HCT116 (cell line): ENCODE measurements at regions not wholly inside any gene's neighbourhood (a gene's known extent, or its start where the extent isn't known, plus 50 kb on each side); places are given as distances from the start of the nearest gene placed in this dataset.

Experiments used
- ATAC-seq: fragments of 200-7000 bp; cut with Tn5 transposase; 2 replicates; pipeline ENCODE4 v1.9.1; 2020; ENCODE audit warnings: mild to moderate bottlenecking, moderate library complexity
- BruUV-seq: library from RNA; stranded (reverse); fragments of 400-500 nt; replicated peaks from 2 replicates; lab custom pipeline; 2021; lab: Mats Ljungman, UMichigan
- CTCF ChIA-PET: fragments of 300-600 bp; sonication (Branson Sonifier 250); formaldehyde crosslinking; loops from one replicate; lab custom pipeline; 2021; ENCODE audit warnings: antibody characterized with exemption; lab: Charles Lee
- POLR2A ChIA-PET: fragments of 300-600, 350-600 bp; sonication (Branson Sonifier 250); formaldehyde crosslinking; loops from one replicate; lab custom pipeline; 2021; ENCODE audit warnings: antibody characterized with exemption; lab: Charles Lee
- RAD21 ChIA-PET, 2 experiments: fragments of 300-600 bp; sonication (Branson Sonifier 250); formaldehyde crosslinking; loops; one replicate each; lab custom pipeline; 2023; ENCODE audit warnings: low total read pairs in 2 of 2; ENCODE audit not compliant: uncharacterized antibody in 2 of 2, unreplicated experiment in 2 of 2, low non-redundant PET in 1 of 2; lab: Charles Lee
- DNase-seq: peaks from one replicate; pipeline ENCODE4 v3.0.0-alpha.2; 2010; ENCODE audit warnings: low read depth, low spot score
- H2AFZ ChIP-seq: fragments of 200-600 bp; shearing (Covaris generic), sonication (generic); 2 replicates; pipeline ENCODE4 v1.6.1; 2017; ENCODE audit warnings: low read depth, mixed run types, mixed read lengths, antibody characterized with exemption, low read length; ENCODE audit not compliant: poor library complexity, severe bottlenecking
- H3K27ac ChIP-seq: 2 replicates; pipeline ENCODE4 v1.5.1; 2012; ENCODE audit warnings: low read depth, low read length
- H3K27me3 ChIP-seq: fragments of 200-600 bp; sonication (generic); 2 replicates; pipeline ENCODE4 v1.6.1; 2016; ENCODE audit warnings: mixed run types, low read length, mixed read lengths; ENCODE audit not compliant: insufficient read depth
- H3K36me3 ChIP-seq, 2 experiments: fragments of 200-500 bp in 1 of 2; fragments of 200-600 bp in 1 of 2; sonication (Bioruptor generic) in 1 of 2; sonication (generic) in 1 of 2; 2 replicates each; pipeline versions ENCODE4 v1.5.1 to v1.6.1; 2014 to 2016; ENCODE audit warnings: low read length in 2 of 2, inconsistent platforms in 1 of 2, mixed read lengths in 1 of 2, mixed run types in 1 of 2; ENCODE audit not compliant: insufficient read depth in 2 of 2, control insufficient read depth in 1 of 2
- H3K4me1 ChIP-seq, 2 experiments: fragments of 200-600 bp in 1 of 2; sonication (generic) in 1 of 2; 2 replicates each; pipeline versions ENCODE4 v1.5.1 to v1.6.1; 2012 to 2017; ENCODE audit warnings: low read length in 2 of 2, inconsistent platforms in 1 of 2, mild to moderate bottlenecking in 1 of 2, mixed read lengths in 1 of 2, mixed run types in 1 of 2, moderate library complexity in 1 of 2; ENCODE audit not compliant: insufficient read depth in 2 of 2, control insufficient read depth in 1 of 2
- H3K4me2 ChIP-seq: fragments of 200-600 bp; sonication (generic); 2 replicates; pipeline ENCODE4 v1.6.1; 2017; ENCODE audit warnings: mixed run types, low read length, mixed read lengths
- H3K4me3 ChIP-seq, 2 experiments: fragments of 200-600 bp in 1 of 2; sonication (generic) in 1 of 2; replicated peaks in 1 of 2; 2 replicates each; pipeline ENCODE4 v1.5.1; 2011 to 2016; ENCODE audit warnings: low read length in 2 of 2, control low read depth in 1 of 2, low read depth in 1 of 2, mild to moderate bottlenecking in 1 of 2, mixed read lengths in 1 of 2, mixed run types in 1 of 2
- H3K79me2 ChIP-seq: fragments of 200-600 bp; sonication (generic); 2 replicates; pipeline ENCODE4 v1.6.1; 2017; ENCODE audit warnings: mild to moderate bottlenecking, mixed run types, low read length, moderate library complexity, mixed read lengths; ENCODE audit not compliant: insufficient read depth
- H3K9ac ChIP-seq: fragments of 200-600 bp; sonication (generic); 2 replicates; pipeline ENCODE4 v1.6.1; 2016; ENCODE audit warnings: low read length, mixed read lengths
- H3K9me2 ChIP-seq: fragments of 200-600 bp; sonication (generic), shearing (Covaris generic); 2 replicates; pipeline ENCODE4 v1.6.1; 2017; ENCODE audit warnings: mixed run types, mild to moderate bottlenecking, moderate library complexity; ENCODE audit not compliant: insufficient read depth
- H3K9me3 ChIP-seq, 2 experiments: fragments of 200-500 bp in 1 of 2; fragments of 200-600 bp in 1 of 2; sonication (Bioruptor generic) in 1 of 2; sonication (generic) in 1 of 2; 2 replicates each; pipeline ENCODE4 v1.6.1; 2014 to 2017; ENCODE audit warnings: low read length in 2 of 2, mixed read lengths in 2 of 2, inconsistent platforms in 1 of 2, low read depth in 1 of 2, mild to moderate bottlenecking in 1 of 2, mixed run types in 1 of 2, moderate library complexity in 1 of 2; ENCODE audit not compliant: control insufficient read depth in 1 of 2, insufficient read depth in 1 of 2
- H4K20me1 ChIP-seq: fragments of 200-600 bp; sonication (generic), shearing (Covaris generic); 2 replicates; pipeline ENCODE4 v1.6.1; 2017; ENCODE audit warnings: mixed run types, mild to moderate bottlenecking, moderate library complexity; ENCODE audit not compliant: insufficient read depth
- ATF3 ChIP-seq: IDR thresholded peaks from 2 replicates; pipeline ENCODE4 v1.6.1; 2012
- EZH2 ChIP-seq: fragments of 200-600 bp; sonication (generic); IDR thresholded peaks from 2 replicates; pipeline ENCODE4 v1.6.1; 2017; ENCODE audit warnings: antibody characterized with exemption, mixed run types
- EZH2phosphoT487 ChIP-seq: fragments of 200-600 bp; IDR thresholded peaks from 2 replicates; pipeline ENCODE4 v1.6.1; 2018; ENCODE audit warnings: antibody characterized with exemption, borderline replicate concordance
- JUND ChIP-seq: IDR thresholded peaks from 2 replicates; pipeline ENCODE4 v1.6.1; 2012
- POLR2A ChIP-seq: IDR thresholded peaks from 2 replicates; pipeline ENCODE4 v1.7.0; 2011; ENCODE audit warnings: borderline replicate concordance; ENCODE audit not compliant: insufficient read depth, insufficient read length; ENCODE audit errors: extremely low read depth
- POLR2AphosphoS5 ChIP-seq: IDR thresholded peaks from 2 replicates; pipeline ENCODE4 v1.6.1; 2011; ENCODE audit warnings: mild to moderate bottlenecking, low read depth, low read length, moderate library complexity
- RAD21 ChIP-seq: IDR thresholded peaks from 2 replicates; pipeline ENCODE4 v1.6.1; 2012; ENCODE audit warnings: low read depth, mild to moderate bottlenecking
- SRF ChIP-seq: IDR thresholded peaks from 2 replicates; pipeline ENCODE4 v1.6.1; 2012; ENCODE audit warnings: low read depth
- TCF7L2 ChIP-seq: IDR thresholded peaks from 2 replicates; pipeline ENCODE4 v1.7.0; 2011; ENCODE audit warnings: borderline replicate concordance, inconsistent platforms; ENCODE audit not compliant: insufficient read depth, insufficient read length; ENCODE audit errors: extremely low read depth
- YY1 ChIP-seq: IDR thresholded peaks from 2 replicates; pipeline ENCODE4 v1.6.1; 2011; ENCODE audit warnings: low read length, low read depth, moderate library complexity, mild to moderate bottlenecking; ENCODE audit not compliant: insufficient replicate concordance; ENCODE audit errors: extremely low read depth
- ZBTB33 ChIP-seq: IDR thresholded peaks from 2 replicates; pipeline ENCODE4 v1.6.1; 2011; ENCODE audit warnings: mild to moderate bottlenecking, low read length, moderate library complexity; ENCODE audit not compliant: insufficient replicate concordance; ENCODE audit errors: extremely low read depth
- ZFX ChIP-seq: fragments of 450-650 bp; IDR thresholded peaks from 2 replicates; pipeline ENCODE4 v1.6.1; 2017
- ZNF274 ChIP-seq: fragments of 200-500 bp; sonication (Bioruptor generic); IDR thresholded peaks from 2 replicates; pipeline ENCODE4 v1.6.1; 2014; ENCODE audit warnings: mild to moderate bottlenecking, low read depth, low read length, inconsistent platforms
- intact Hi-C: fragments of 100-400 bp; cut with micrococcal nuclease; formaldehyde crosslinking; loops from 2 replicates; pipeline ENCODE4 v1.10.0; 2022
- TF ChIP-seq, protein P1 (sequence below): IDR thresholded peaks from 2 replicates; pipeline ENCODE4 v1.6.1; 2012; ENCODE audit warnings: low read depth

- Histone ChIP-seq H3K9me2 (no peaks in the 10 kb centered on the region), H3K4me3 (no peak overlapping the region), H3K27ac (no peak overlapping the region), H2AFZ (no peak overlapping the region), H3K36me3 (no peaks in the 10 kb centered on the region), H3K4me1 (no peaks in the 10 kb centered on the region), H3K4me2 (no peak overlapping the region), H4K20me1 (no peaks in the 10 kb centered on the region), H3K27me3 (no peaks in the 10 kb centered on the region), H3K79me2 (no peaks in the 10 kb centered on the region), H3K9ac (no peak overlapping the region), H3K9me3 (peaks cover 10 to 18% of the 10 kb centered on the region in 2 experiments; a peak in 2 of 4 replicates)
- CTCF ChIA-PET: no interaction called here
- RAD21 ChIA-PET: no interaction called here
- no peak for ATAC-seq
- intact Hi-C loops: no loop called here
- TF ChIP-seq ZFX (no peak), TCF7L2 (no peak), ZBTB33 (no peak), YY1 (no peak), EZH2phosphoT487 (no peak), SRF (no peak), POLR2AphosphoS5 (no peak), JUND (no peak), ZNF274 (no peak), EZH2 (no peak), ATF3 (no peak), POLR2A (no peak), RAD21 (no peak)
- TF ChIP-seq, protein P1, sequence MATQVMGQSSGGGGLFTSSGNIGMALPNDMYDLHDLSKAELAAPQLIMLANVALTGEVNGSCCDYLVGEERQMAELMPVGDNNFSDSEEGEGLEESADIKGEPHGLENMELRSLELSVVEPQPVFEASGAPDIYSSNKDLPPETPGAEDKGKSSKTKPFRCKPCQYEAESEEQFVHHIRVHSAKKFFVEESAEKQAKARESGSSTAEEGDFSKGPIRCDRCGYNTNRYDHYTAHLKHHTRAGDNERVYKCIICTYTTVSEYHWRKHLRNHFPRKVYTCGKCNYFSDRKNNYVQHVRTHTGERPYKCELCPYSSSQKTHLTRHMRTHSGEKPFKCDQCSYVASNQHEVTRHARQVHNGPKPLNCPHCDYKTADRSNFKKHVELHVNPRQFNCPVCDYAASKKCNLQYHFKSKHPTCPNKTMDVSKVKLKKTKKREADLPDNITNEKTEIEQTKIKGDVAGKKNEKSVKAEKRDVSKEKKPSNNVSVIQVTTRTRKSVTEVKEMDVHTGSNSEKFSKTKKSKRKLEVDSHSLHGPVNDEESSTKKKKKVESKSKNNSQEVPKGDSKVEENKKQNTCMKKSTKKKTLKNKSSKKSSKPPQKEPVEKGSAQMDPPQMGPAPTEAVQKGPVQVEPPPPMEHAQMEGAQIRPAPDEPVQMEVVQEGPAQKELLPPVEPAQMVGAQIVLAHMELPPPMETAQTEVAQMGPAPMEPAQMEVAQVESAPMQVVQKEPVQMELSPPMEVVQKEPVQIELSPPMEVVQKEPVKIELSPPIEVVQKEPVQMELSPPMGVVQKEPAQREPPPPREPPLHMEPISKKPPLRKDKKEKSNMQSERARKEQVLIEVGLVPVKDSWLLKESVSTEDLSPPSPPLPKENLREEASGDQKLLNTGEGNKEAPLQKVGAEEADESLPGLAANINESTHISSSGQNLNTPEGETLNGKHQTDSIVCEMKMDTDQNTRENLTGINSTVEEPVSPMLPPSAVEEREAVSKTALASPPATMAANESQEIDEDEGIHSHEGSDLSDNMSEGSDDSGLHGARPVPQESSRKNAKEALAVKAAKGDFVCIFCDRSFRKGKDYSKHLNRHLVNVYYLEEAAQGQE: no peak
- BruUV-seq: no TSS peak
- POLR2A ChIA-PET: no interaction called here
- no peak for DNase-seq
Measured at GRCh38 chr20:12252793-12253192, 335.1 kb downstream of the BTBD3 start.
